Esophagus squamous epithelium (tissue), 4 donors: ENCODE measurements at regions not wholly inside any gene's neighbourhood (a gene's known extent, or its start where the extent isn't known, plus 50 kb on each side); places are given as distances from the start of the nearest gene placed in this dataset.

Source experiments
- POLR2A ChIP-seq, 4 donors: fragments of 450-650 bp; IDR thresholded peaks; one replicate each; pipeline ENCODE4 v1.6.1; 2017; ENCODE audit warnings: antibody characterized with exemption in 4 of 4, mild to moderate bottlenecking in 4 of 4, moderate library complexity in 3 of 4
- TF ChIP-seq, protein P1 (sequence below), 6 experiments: fragments of 450-650 bp in 4 of 6; fragments of 200-600 bp in 2 of 6; sonication (generic) in 2 of 6; IDR thresholded peaks; one replicate each; pipeline ENCODE4 v1.5.1; 2016 to 2019; ENCODE audit warnings: antibody characterized with exemption in 6 of 6, mild to moderate bottlenecking in 4 of 6, moderate library complexity in 4 of 6

DNA sequence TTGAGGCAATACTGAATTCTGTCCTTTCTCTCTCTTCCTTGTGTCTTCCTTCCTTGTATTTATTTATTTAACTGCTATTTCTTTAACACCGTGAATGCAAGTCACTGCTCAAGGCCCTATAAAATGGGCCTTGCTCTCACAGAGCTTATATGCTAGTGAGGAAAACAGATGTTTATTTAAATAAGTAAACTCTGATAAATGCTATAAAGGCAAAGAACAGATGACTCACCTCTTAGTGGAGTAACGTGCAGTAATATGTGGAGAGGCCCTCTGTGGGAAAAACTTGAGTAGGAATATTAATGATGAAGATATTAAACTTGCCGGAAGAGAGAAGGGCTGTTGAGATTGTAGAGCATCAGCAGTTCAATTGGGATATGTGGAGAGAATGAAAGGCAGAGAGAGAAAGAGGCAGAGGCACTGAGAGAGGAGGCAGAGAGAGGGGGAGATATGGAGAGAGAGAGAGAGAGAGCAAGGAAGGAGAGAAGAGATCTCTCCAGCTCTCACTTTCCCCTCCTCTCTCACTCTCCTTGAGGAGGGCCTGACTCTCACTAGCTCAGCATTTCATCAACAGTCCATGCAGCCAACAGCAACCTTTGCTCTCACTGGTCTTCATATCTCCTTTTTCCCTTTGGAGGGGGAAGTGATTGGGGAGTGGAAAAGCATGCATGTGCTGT lies 322.2 kb downstream of the LMX1A start:
- TF ChIP-seq, protein P1, sequence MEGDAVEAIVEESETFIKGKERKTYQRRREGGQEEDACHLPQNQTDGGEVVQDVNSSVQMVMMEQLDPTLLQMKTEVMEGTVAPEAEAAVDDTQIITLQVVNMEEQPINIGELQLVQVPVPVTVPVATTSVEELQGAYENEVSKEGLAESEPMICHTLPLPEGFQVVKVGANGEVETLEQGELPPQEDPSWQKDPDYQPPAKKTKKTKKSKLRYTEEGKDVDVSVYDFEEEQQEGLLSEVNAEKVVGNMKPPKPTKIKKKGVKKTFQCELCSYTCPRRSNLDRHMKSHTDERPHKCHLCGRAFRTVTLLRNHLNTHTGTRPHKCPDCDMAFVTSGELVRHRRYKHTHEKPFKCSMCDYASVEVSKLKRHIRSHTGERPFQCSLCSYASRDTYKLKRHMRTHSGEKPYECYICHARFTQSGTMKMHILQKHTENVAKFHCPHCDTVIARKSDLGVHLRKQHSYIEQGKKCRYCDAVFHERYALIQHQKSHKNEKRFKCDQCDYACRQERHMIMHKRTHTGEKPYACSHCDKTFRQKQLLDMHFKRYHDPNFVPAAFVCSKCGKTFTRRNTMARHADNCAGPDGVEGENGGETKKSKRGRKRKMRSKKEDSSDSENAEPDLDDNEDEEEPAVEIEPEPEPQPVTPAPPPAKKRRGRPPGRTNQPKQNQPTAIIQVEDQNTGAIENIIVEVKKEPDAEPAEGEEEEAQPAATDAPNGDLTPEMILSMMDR (IDR thresholded peaks at IDR 0.05): no peak
- TF ChIP-seq POLR2A (IDR thresholded peaks at IDR 0.05): no peak
